H9 (cell line): ENCODE measurements at regions not wholly inside any gene's neighbourhood (a gene's known extent, or its start where the extent isn't known, plus 50 kb on each side); places are given as distances from the start of the nearest gene placed in this dataset.

ENCODE experiments used
- DNase-seq: peaks from one replicate; pipeline ENCODE4 v3.0.0-alpha.2; 2017
- H2AFZ ChIP-seq: one replicate; pipeline ENCODE4 v1.6.1; 2013; ENCODE audit warnings: mild to moderate bottlenecking, low read length, control low read depth, moderate library complexity
- H2AK5ac ChIP-seq: 2 replicates; pipeline ENCODE4 v1.6.1; 2013; ENCODE audit warnings: low read length, control low read depth, mixed read lengths; ENCODE audit not compliant: insufficient read length
- H2BK120ac ChIP-seq: one replicate; pipeline ENCODE4 v1.6.1; 2013; ENCODE audit warnings: low read depth, mild to moderate bottlenecking, low read length, control low read depth, inconsistent platforms; ENCODE audit not compliant: poor library complexity, severe bottlenecking
- H2BK12ac ChIP-seq: 2 replicates; pipeline ENCODE4 v1.6.1; 2013; ENCODE audit warnings: low read length, control low read depth, mixed read lengths, low read depth; ENCODE audit not compliant: insufficient read length
- H2BK15ac ChIP-seq: 2 replicates; pipeline ENCODE4 v1.6.1; 2013; ENCODE audit warnings: low read depth, low read length, control low read depth
- H2BK20ac ChIP-seq: one replicate; pipeline ENCODE4 v1.6.1; 2013; ENCODE audit warnings: low read depth, mild to moderate bottlenecking, low read length, control low read depth, inconsistent platforms; ENCODE audit not compliant: poor library complexity, severe bottlenecking
- H2BK5ac ChIP-seq: 2 replicates; pipeline ENCODE4 v1.6.1; 2013; ENCODE audit warnings: low read length, control low read depth, mixed read lengths; ENCODE audit not compliant: insufficient read length
- H3K14ac ChIP-seq: 2 replicates; pipeline ENCODE4 v1.6.1; 2013; ENCODE audit warnings: low read length, control low read depth; ENCODE audit not compliant: insufficient read depth
- H3K18ac ChIP-seq: 2 replicates; pipeline ENCODE4 v1.6.1; 2013; ENCODE audit warnings: low read depth, mild to moderate bottlenecking, mixed read lengths, low read length, control low read depth; ENCODE audit not compliant: insufficient read length
- H3K23ac ChIP-seq: 2 replicates; pipeline ENCODE4 v1.6.1; 2013; ENCODE audit warnings: low read length, control low read depth, mixed read lengths, low read depth; ENCODE audit not compliant: insufficient read length
- H3K23me2 ChIP-seq: 2 replicates; pipeline ENCODE4 v1.6.1; 2013; ENCODE audit warnings: low read depth, mild to moderate bottlenecking, mixed read lengths, low read length, control low read depth; ENCODE audit not compliant: insufficient read length, poor library complexity, severe bottlenecking
- H3K27ac ChIP-seq: 2 replicates; pipeline ENCODE4 v1.5.1; 2013; ENCODE audit warnings: low read length, control low read depth, mixed read lengths, low read depth; ENCODE audit not compliant: insufficient read length
- H3K27me3 ChIP-seq: 2 replicates; pipeline ENCODE4 v1.6.1; 2013; ENCODE audit warnings: low read length, control low read depth, inconsistent platforms; ENCODE audit not compliant: insufficient read depth
- H3K4ac ChIP-seq: 2 replicates; pipeline ENCODE4 v1.6.1; 2013; ENCODE audit warnings: low read depth, mild to moderate bottlenecking, control low read depth, inconsistent platforms, low read length, moderate library complexity
- H3K4me1 ChIP-seq: 2 replicates; pipeline ENCODE4 v1.6.1; 2013; ENCODE audit warnings: low read length, control low read depth, inconsistent platforms; ENCODE audit not compliant: insufficient read depth
- H3K4me2 ChIP-seq: 2 replicates; pipeline ENCODE4 v1.6.1; 2013; ENCODE audit warnings: low read length, control low read depth, mixed read lengths; ENCODE audit not compliant: insufficient read length, insufficient read depth
- H3K56ac ChIP-seq: 2 replicates; pipeline ENCODE4 v1.6.1; 2013; ENCODE audit warnings: low read depth, mild to moderate bottlenecking, mixed read lengths, low read length, control low read depth; ENCODE audit not compliant: insufficient read length
- H3K79me1 ChIP-seq: 2 replicates; pipeline ENCODE4 v1.6.1; 2013; ENCODE audit warnings: low read depth, mild to moderate bottlenecking, moderate library complexity, low read length, control low read depth, inconsistent platforms; ENCODE audit not compliant: insufficient read depth, poor library complexity, severe bottlenecking
- H3K79me2 ChIP-seq: 2 replicates; pipeline ENCODE4 v1.6.1; 2013; ENCODE audit warnings: low read length, control low read depth, inconsistent platforms; ENCODE audit not compliant: insufficient read depth
- H3K9ac ChIP-seq: 2 replicates; pipeline ENCODE4 v1.6.1; 2013; ENCODE audit warnings: low read length, control low read depth, mixed read lengths; ENCODE audit not compliant: insufficient read length; ENCODE audit errors: extremely low read depth
- H3K9me3 ChIP-seq: one replicate; pipeline ENCODE4 v1.6.1; 2013; ENCODE audit warnings: low read depth, low read length, inconsistent platforms; ENCODE audit not compliant: control insufficient read depth
- H3T11ph ChIP-seq: one replicate; pipeline ENCODE4 v1.6.1; 2013; ENCODE audit warnings: mild to moderate bottlenecking, low read length, control low read depth, inconsistent platforms
- H4K20me1 ChIP-seq: one replicate; pipeline ENCODE4 v1.6.1; 2013; ENCODE audit not compliant: control insufficient read depth, insufficient read length, insufficient read depth
- H4K5ac ChIP-seq: 2 replicates; pipeline ENCODE4 v1.6.1; 2013; ENCODE audit warnings: low read depth, mild to moderate bottlenecking, mixed read lengths, low read length, control low read depth; ENCODE audit not compliant: insufficient read length
- H4K8ac ChIP-seq: replicated peaks from 2 replicates; pipeline ENCODE4 v1.6.1; 2013; ENCODE audit warnings: low read length, control low read depth, mixed read lengths, low read depth; ENCODE audit not compliant: insufficient read length
- H4K91ac ChIP-seq: 2 replicates; pipeline ENCODE4 v1.6.1; 2013; ENCODE audit warnings: low read depth, mild to moderate bottlenecking, moderate library complexity, mixed read lengths, low read length, control low read depth; ENCODE audit not compliant: insufficient read length
- H3K27ac Mint-ChIP-seq, 3 experiments: 2 replicates in 2 of 3; 3 replicates in 1 of 3; pipeline ENCODE4 v1.8.0; 2020 to 2021; ENCODE audit warnings: mixed read lengths in 3 of 3, mild to moderate bottlenecking in 1 of 3, moderate library complexity in 1 of 3
- H3K27me3 Mint-ChIP-seq: 2 replicates; pipeline ENCODE4 v1.8.0; 2021; ENCODE audit warnings: low read depth, mild to moderate bottlenecking, moderate library complexity, mixed read lengths
- H3K36me3 Mint-ChIP-seq, 3 experiments: 2 replicates in 2 of 3; 3 replicates in 1 of 3; pipeline ENCODE4 v1.8.0; 2020 to 2021; ENCODE audit warnings: low read depth in 3 of 3, mixed read lengths in 3 of 3; ENCODE audit not compliant: insufficient read depth in 1 of 3
- H3K4me1 Mint-ChIP-seq, 2 experiments: 2 replicates each; pipeline ENCODE4 v1.8.0; 2020; ENCODE audit warnings: mixed read lengths in 2 of 2
- H3K4me3 Mint-ChIP-seq, 2 experiments: 2 replicates in 1 of 2; 3 replicates in 1 of 2; pipeline ENCODE4 v1.8.0; 2020 to 2021; ENCODE audit warnings: mild to moderate bottlenecking in 2 of 2, mixed read lengths in 2 of 2, moderate library complexity in 1 of 2
- H3K9me3 Mint-ChIP-seq, 2 experiments: 2 replicates in 1 of 2; 3 replicates in 1 of 2; pipeline ENCODE4 v1.8.0; 2020; ENCODE audit warnings: mild to moderate bottlenecking in 2 of 2, mixed read lengths in 2 of 2, moderate library complexity in 1 of 2
- WGBS: extraction: QIAGEN DNeasy Blood & Tissue Kit; methylation state at CpG from one replicate; pipeline ENCODE4 v1.1.7; 2013; ENCODE audit warnings: missing lambda C conversion rate, low lambda C conversion rate, mixed read lengths; ENCODE audit not compliant: insufficient read length; ENCODE audit errors: extremely low coverage; 5-methylcytosine and 5-hydroxymethylcytosine counted together
- TF ChIP-seq, protein P1 (sequence below): fragments of 200-600 bp; sonication (generic); conservative IDR thresholded peaks from 3 replicates; pipeline ENCODE4 v1.8.0; 2021; ENCODE audit warnings: antibody characterized with exemption, mild to moderate bottlenecking

DNA sequence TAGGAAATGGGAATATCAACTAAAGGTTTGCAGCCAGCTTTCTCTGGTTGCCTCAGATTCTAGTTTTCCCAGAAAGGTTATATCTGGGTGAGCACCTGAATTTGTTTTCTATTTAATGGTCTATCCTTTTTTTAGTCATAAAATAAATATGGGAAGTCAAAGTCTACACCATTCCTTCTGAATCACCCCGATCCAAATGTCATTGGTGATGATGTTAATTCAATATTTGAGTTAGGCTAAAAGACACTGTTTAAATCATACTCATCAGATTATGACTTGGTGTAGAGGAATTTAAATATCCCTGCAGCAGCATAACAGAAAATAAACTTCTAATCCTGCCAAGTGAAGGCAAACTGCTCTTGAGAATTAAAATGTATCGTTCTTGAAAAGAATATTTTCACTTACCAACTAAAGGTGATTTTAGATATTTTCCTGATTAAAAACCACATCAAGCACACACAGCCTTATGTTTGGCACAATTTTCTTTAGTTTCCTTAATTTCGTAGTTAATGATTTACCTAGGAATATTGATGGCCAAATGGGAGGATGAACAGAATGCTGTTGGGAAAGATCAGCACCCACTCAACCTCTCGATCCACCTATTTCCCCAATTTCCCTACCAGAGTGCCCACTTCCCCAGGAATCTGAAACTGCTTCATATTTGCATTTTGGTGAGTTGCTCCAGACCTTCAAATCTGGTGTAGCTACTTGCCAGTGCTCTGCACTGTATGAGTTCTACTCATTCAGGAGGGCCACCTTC is 103.1 kb upstream of the TSLP start:
- no peaks in the 10 kb centered on the region for H3K79me1 ChIP-seq
- TF ChIP-seq, protein P1, sequence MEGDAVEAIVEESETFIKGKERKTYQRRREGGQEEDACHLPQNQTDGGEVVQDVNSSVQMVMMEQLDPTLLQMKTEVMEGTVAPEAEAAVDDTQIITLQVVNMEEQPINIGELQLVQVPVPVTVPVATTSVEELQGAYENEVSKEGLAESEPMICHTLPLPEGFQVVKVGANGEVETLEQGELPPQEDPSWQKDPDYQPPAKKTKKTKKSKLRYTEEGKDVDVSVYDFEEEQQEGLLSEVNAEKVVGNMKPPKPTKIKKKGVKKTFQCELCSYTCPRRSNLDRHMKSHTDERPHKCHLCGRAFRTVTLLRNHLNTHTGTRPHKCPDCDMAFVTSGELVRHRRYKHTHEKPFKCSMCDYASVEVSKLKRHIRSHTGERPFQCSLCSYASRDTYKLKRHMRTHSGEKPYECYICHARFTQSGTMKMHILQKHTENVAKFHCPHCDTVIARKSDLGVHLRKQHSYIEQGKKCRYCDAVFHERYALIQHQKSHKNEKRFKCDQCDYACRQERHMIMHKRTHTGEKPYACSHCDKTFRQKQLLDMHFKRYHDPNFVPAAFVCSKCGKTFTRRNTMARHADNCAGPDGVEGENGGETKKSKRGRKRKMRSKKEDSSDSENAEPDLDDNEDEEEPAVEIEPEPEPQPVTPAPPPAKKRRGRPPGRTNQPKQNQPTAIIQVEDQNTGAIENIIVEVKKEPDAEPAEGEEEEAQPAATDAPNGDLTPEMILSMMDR: no peak
- no peak overlapping the region for H2BK5ac ChIP-seq
- H2BK120ac ChIP-seq: no peak overlapping the region
- Mint-ChIP-seq H3K4me3 (no peak overlapping the region), H3K36me3 (no peaks in the 10 kb centered on the region), H3K4me1 (peaks cover 3 to 4% of the 10 kb centered on the region in 2 experiments), H3K27me3 (no peaks in the 10 kb centered on the region), H3K27ac (no peak overlapping the region), H3K9me3 (no peaks in the 10 kb centered on the region)
- no peak for DNase-seq
- no peak overlapping the region for H3K4me2 ChIP-seq
- H2AFZ ChIP-seq: no peak overlapping the region
- no peak overlapping the region for H3T11ph ChIP-seq
- H3K18ac ChIP-seq: no peak overlapping the region
- no peak overlapping the region for H2BK15ac ChIP-seq
- H3K27me3 ChIP-seq: no peaks in the 10 kb centered on the region
- H2BK12ac ChIP-seq: no peak overlapping the region
- H3K56ac ChIP-seq: no peak overlapping the region
- H4K5ac ChIP-seq: no peak overlapping the region
- no peaks in the 10 kb centered on the region for H3K4me1 ChIP-seq
- H3K14ac ChIP-seq: no peak overlapping the region
- H3K23ac ChIP-seq: no peak overlapping the region
- no peaks in the 10 kb centered on the region for H3K23me2 ChIP-seq
- H3K4ac ChIP-seq: no peak overlapping the region
- no peak overlapping the region for H4K91ac ChIP-seq
- no peak overlapping the region for H2AK5ac ChIP-seq
- no peak overlapping the region for H3K27ac ChIP-seq
- no peak overlapping the region for H2BK20ac ChIP-seq
- no peaks in the 10 kb centered on the region for H4K20me1 ChIP-seq
- H3K9ac ChIP-seq: no peak overlapping the region
- WGBS: no CpG with 5 or more reads among the region's 4 CpGs
- no peaks in the 10 kb centered on the region for H3K79me2 ChIP-seq
- no peak overlapping the region for H4K8ac ChIP-seq
- H3K9me3 ChIP-seq: no peaks in the 10 kb centered on the region
